CD4-positive, CD25-positive, alpha-beta regulatory T cell (primary cell): ENCODE measurements at regions not wholly inside any gene's neighbourhood (a gene's known extent, or its start where the extent isn't known, plus 50 kb on each side); places are given as distances from the start of the nearest gene placed in this dataset.
A peak's percentile ranks its signal among the peaks of the same experiment; 100 is the strongest.

Source experiments
- ATAC-seq, 2 donors: fragments of 150-1000 bp; cut with Tn5 transposase; one replicate each; pipeline ENCODE4 v1.10.0; 2021; ENCODE audit warnings: low read depth in 2 of 2, moderate number of reproducible peaks in 2 of 2, moderate library complexity in 1 of 2
- DNase-seq, 3 donors: peaks; one replicate each; pipeline versions ENCODE4 v3.0.0 to v3.0.0-alpha.2; 2012 to 2022; ENCODE audit warnings: mixed read lengths in 1 of 3
- H3K27ac ChIP-seq: one replicate; pipeline ENCODE4 v1.7.0; 2013; ENCODE audit warnings: mild to moderate bottlenecking, low read length; ENCODE audit not compliant: insufficient read depth, poor library complexity, severe bottlenecking
- H3K27me3 ChIP-seq: one replicate; pipeline ENCODE4 v1.7.0; 2013; ENCODE audit warnings: low read length; ENCODE audit not compliant: control insufficient read depth, insufficient read depth
- H3K36me3 ChIP-seq: one replicate; pipeline ENCODE4 v1.7.0; 2013; ENCODE audit warnings: mild to moderate bottlenecking, low read length, moderate library complexity; ENCODE audit not compliant: control insufficient read depth, insufficient read depth
- H3K4me1 ChIP-seq: 2 replicates; pipeline ENCODE4 v1.7.0; 2013; ENCODE audit warnings: mild to moderate bottlenecking, low read length; ENCODE audit not compliant: insufficient read depth, control insufficient read depth, poor library complexity, severe bottlenecking
- H3K4me3 ChIP-seq: one replicate; pipeline ENCODE4 v1.7.0; 2013; ENCODE audit warnings: low read depth, mild to moderate bottlenecking, low read length, moderate library complexity
- H3K9me3 ChIP-seq, 2 experiments: 1 replicate in 1 of 2; 2 replicates in 1 of 2; pipeline ENCODE4 v1.7.0; 2013; ENCODE audit warnings: low read length in 2 of 2, mild to moderate bottlenecking in 1 of 2, moderate library complexity in 1 of 2; ENCODE audit not compliant: control insufficient read depth in 2 of 2
- H3K27ac Mint-ChIP-seq, 3 donors: one replicate each; pipeline ENCODE4 v1.8.0; 2020 to 2022; ENCODE audit warnings: mild to moderate bottlenecking in 3 of 3, mixed read lengths in 3 of 3, moderate library complexity in 2 of 3
- H3K27me3 Mint-ChIP-seq: one replicate; pipeline ENCODE4 v1.8.0; 2022; ENCODE audit warnings: mild to moderate bottlenecking, mixed read lengths
- H3K36me3 Mint-ChIP-seq: one replicate; pipeline ENCODE4 v1.8.0; 2020; ENCODE audit warnings: mixed read lengths
- H3K4me1 Mint-ChIP-seq, 4 donors: one replicate each; pipeline ENCODE4 v1.8.0; 2020 to 2022; ENCODE audit warnings: mixed read lengths in 4 of 4, mild to moderate bottlenecking in 1 of 4
- H3K4me3 Mint-ChIP-seq, 4 donors: one replicate each; pipeline ENCODE4 v1.8.0; 2020 to 2022; ENCODE audit warnings: mild to moderate bottlenecking in 4 of 4, mixed read lengths in 4 of 4, moderate library complexity in 3 of 4
- H3K9me3 Mint-ChIP-seq, 7 donors: one replicate each; pipeline ENCODE4 v1.8.0; 2020 to 2022; ENCODE audit warnings: mixed read lengths in 7 of 7, mild to moderate bottlenecking in 3 of 7, moderate library complexity in 2 of 7

- Histone ChIP-seq H3K27ac (no peak overlapping the region), H3K9me3 (no peaks in the 10 kb centered on the region), H3K27me3 (no peaks in the 10 kb centered on the region), H3K4me3 (no peak overlapping the region), H3K4me1 (no peaks in the 10 kb centered on the region), H3K36me3 (no peaks in the 10 kb centered on the region)
- DNase-seq, result no peak
- H3K36me3 Mint-ChIP-seq, result no peaks in the 10 kb centered on the region
- peaks cover 0 to 5% (median 2%) of the 10 kb centered on the region in 4 donors for H3K4me1 Mint-ChIP-seq
- H3K27ac Mint-ChIP-seq, result no peak overlapping the region
- H3K4me3 Mint-ChIP-seq, result no peak overlapping the region
- ATAC-seq, result no peak
- peaks cover 0 to 2% (median 0%) of the 10 kb centered on the region in 7 donors for H3K9me3 Mint-ChIP-seq
- H3K27me3 Mint-ChIP-seq, result no peaks in the 10 kb centered on the region
Observed at GRCh38 chr3:111333642-111334041, 208.4 kb upstream of the CD96 start.

- H3K36me3 ChIP-seq, result no peaks in the 10 kb centered on the region
- DNase-seq, result no peak
- Mint-ChIP-seq H3K4me1 (peaks cover 0 to 5% (median 2%) of the 10 kb centered on the region in 4 donors), H3K36me3 (no peaks in the 10 kb centered on the region), H3K27me3 (no peaks in the 10 kb centered on the region), H3K27ac (no peak overlapping the region), H3K9me3 (peaks cover 0 to 6% (median 1%) of the 10 kb centered on the region in 7 donors), H3K4me3 (no peak overlapping the region)
- ATAC-seq, result no peak
- H3K27ac ChIP-seq, result no peak overlapping the region
- H3K9me3 ChIP-seq, result peaks cover 0 to 3% of the 10 kb centered on the region in 2 experiments
- no peaks in the 10 kb centered on the region for H3K4me1 ChIP-seq
- no peak overlapping the region for H3K4me3 ChIP-seq
- no peaks in the 10 kb centered on the region for H3K27me3 ChIP-seq
Observed at GRCh38 chr3:111335512-111336303, 206.3 kb upstream of the CD96 start.

- peaks cover 0 to 7% (median 2%) of the 10 kb centered on the region in 7 donors for H3K9me3 Mint-ChIP-seq
- no peak overlapping the region for H3K4me3 Mint-ChIP-seq
- no peak for ATAC-seq
- H3K27ac Mint-ChIP-seq, result peak overlapping the region in 1 of 3 donors; percentile 2
- H3K4me3 ChIP-seq, result no peak overlapping the region
- peaks cover 0 to 5% (median 2%) of the 10 kb centered on the region in 4 donors for H3K4me1 Mint-ChIP-seq
- H3K36me3 ChIP-seq, result no peaks in the 10 kb centered on the region
- H3K36me3 Mint-ChIP-seq, result no peaks in the 10 kb centered on the region
- H3K27ac ChIP-seq, result no peak overlapping the region
- H3K27me3 ChIP-seq, result no peaks in the 10 kb centered on the region
- H3K27me3 Mint-ChIP-seq, result no peaks in the 10 kb centered on the region
- H3K4me1 ChIP-seq, result no peaks in the 10 kb centered on the region
- H3K9me3 ChIP-seq, result peaks cover 0 to 3% of the 10 kb centered on the region in 2 experiments
- DNase-seq, result peak in 1 of 3 donors; percentile 19
Observed at GRCh38 chr3:111336511-111336910, 205.5 kb upstream of the CD96 start.

- Mint-ChIP-seq H3K9me3 (peaks cover 0 to 7% (median 3%) of the 10 kb centered on the region in 7 donors), H3K4me1 (peaks cover 0 to 5% (median 2%) of the 10 kb centered on the region in 4 donors), H3K36me3 (peaks cover 6% of the 10 kb centered on the region), H3K27me3 (no peaks in the 10 kb centered on the region), H3K27ac (no peak overlapping the region), H3K4me3 (no peak overlapping the region)
- Histone ChIP-seq H3K4me1 (no peaks in the 10 kb centered on the region), H3K36me3 (no peaks in the 10 kb centered on the region), H3K9me3 (peaks cover 0 to 3% of the 10 kb centered on the region in 2 experiments), H3K27ac (no peak overlapping the region), H3K27me3 (no peaks in the 10 kb centered on the region), H3K4me3 (no peak overlapping the region)
- peak in 1 of 3 donors; percentile 54 for DNase-seq
- no peak for ATAC-seq
Observed at GRCh38 chr3:111338059-111338698, 203.8 kb upstream of the CD96 start.

GRCh38 chr3:111339017-111339416 is 203.0 kb upstream of the CD96 start:
- peaks cover 0 to 7% (median 3%) of the 10 kb centered on the region in 7 donors for H3K9me3 Mint-ChIP-seq
- peaks cover 0 to 5% (median 2%) of the 10 kb centered on the region in 4 donors for H3K4me1 Mint-ChIP-seq
- Histone ChIP-seq H3K27ac (no peak overlapping the region), H3K36me3 (no peaks in the 10 kb centered on the region), H3K4me1 (no peaks in the 10 kb centered on the region), H3K4me3 (no peak overlapping the region), H3K9me3 (peaks cover 0 to 3% of the 10 kb centered on the region in 2 experiments), H3K27me3 (no peaks in the 10 kb centered on the region)
- DNase-seq (no peak), ATAC-seq (no peak)
- H3K27me3 Mint-ChIP-seq, result no peaks in the 10 kb centered on the region
- no peak overlapping the region for H3K4me3 Mint-ChIP-seq
- H3K36me3 Mint-ChIP-seq, result peaks cover 6% of the 10 kb centered on the region
- no peak overlapping the region for H3K27ac Mint-ChIP-seq

- no peaks in the 10 kb centered on the region for H3K9me3 ChIP-seq
- no peaks in the 10 kb centered on the region for H3K4me1 ChIP-seq
- no peak overlapping the region for H3K27ac ChIP-seq
- ATAC-seq (no peak), DNase-seq (no peak)
- Mint-ChIP-seq H3K4me1 (no peaks in the 10 kb centered on the region), H3K27me3 (peaks cover 8% of the 10 kb centered on the region), H3K27ac (no peak overlapping the region), H3K4me3 (no peak overlapping the region), H3K36me3 (peaks cover 3% of the 10 kb centered on the region), H3K9me3 (peaks cover 0 to 1% (median 0%) of the 10 kb centered on the region in 7 donors)
- H3K4me3 ChIP-seq, result no peak overlapping the region
- no peaks in the 10 kb centered on the region for H3K27me3 ChIP-seq
- no peaks in the 10 kb centered on the region for H3K36me3 ChIP-seq
Observed at GRCh38 chr3:111351334-111351733, 190.7 kb upstream of the CD96 start.

- no peaks in the 10 kb centered on the region for H3K36me3 ChIP-seq
Observed at GRCh38 chr3:111352585-111352984, 189.4 kb upstream of the CD96 start.

More at GRCh38 chr3:111352585-111352984, 189.4 kb upstream of the CD96 start:
- Mint-ChIP-seq H3K27me3 (peaks cover 5% of the 10 kb centered on the region), H3K27ac (no peak overlapping the region), H3K9me3 (peaks cover 0 to 1% (median 0%) of the 10 kb centered on the region in 7 donors), H3K4me1 (no peaks in the 10 kb centered on the region), H3K36me3 (peaks cover 3% of the 10 kb centered on the region), H3K4me3 (no peak overlapping the region)
- Histone ChIP-seq H3K27ac (no peak overlapping the region), H3K9me3 (no peaks in the 10 kb centered on the region), H3K27me3 (no peaks in the 10 kb centered on the region), H3K4me3 (no peak overlapping the region), H3K4me1 (no peaks in the 10 kb centered on the region)
- no peak for DNase-seq
- ATAC-seq, result no peak
